ENCODE measurements at regions not wholly inside any gene's neighbourhood (a gene's known extent, or its start where the extent isn't known, plus 50 kb on each side); places are given as distances from the start of the nearest gene placed in this dataset.

DNA sequence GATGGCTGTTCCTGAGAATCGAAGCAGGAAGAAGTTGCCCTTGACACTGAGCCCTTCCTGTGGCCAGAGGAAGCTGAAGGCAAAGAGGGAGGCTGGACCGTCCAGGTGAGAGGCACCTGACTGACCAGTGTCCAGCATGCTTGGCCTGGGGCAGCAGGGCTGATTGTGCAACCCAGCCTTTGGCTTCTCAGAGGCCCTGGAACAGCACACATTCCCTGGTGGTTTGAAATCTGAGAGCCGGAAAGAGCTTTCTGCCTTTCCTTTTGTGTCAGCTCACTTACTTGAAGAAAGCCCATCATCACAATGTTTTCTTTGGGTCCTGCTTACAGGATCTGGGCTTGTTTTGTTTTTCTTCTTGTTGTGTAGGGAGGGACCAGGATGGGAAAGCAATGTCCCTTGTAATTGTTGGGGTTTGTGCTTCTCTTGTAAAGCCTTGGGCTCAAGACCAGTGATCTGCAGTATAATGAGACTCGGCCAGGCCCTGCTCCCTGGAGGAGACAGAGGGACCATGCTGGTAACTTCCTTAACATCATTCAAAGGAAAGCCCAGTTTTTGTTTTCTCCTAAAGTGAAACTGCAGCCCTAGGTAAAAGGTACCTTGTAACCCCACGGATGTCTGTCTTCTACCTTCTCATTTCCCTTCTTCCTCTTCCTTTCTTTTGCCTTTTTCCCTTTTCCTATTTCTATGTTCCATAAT is 213.7 kb downstream of the NXNL2 start:
- H3K9me3 ChIP-seq, result no peaks in the 10 kb centered on the region
- H3K4me1 ChIP-seq (ENCODE audit: insufficient read depth), result peaks cover 7% of the 10 kb centered on the region
- intact Hi-C loops (cut with DNase I), result no loop called here
- peak in 1 of 5 donors; percentile 40 for DNase-seq
- no peak overlapping the region for H3K27ac ChIP-seq
- TF ChIP-seq, protein P1, sequence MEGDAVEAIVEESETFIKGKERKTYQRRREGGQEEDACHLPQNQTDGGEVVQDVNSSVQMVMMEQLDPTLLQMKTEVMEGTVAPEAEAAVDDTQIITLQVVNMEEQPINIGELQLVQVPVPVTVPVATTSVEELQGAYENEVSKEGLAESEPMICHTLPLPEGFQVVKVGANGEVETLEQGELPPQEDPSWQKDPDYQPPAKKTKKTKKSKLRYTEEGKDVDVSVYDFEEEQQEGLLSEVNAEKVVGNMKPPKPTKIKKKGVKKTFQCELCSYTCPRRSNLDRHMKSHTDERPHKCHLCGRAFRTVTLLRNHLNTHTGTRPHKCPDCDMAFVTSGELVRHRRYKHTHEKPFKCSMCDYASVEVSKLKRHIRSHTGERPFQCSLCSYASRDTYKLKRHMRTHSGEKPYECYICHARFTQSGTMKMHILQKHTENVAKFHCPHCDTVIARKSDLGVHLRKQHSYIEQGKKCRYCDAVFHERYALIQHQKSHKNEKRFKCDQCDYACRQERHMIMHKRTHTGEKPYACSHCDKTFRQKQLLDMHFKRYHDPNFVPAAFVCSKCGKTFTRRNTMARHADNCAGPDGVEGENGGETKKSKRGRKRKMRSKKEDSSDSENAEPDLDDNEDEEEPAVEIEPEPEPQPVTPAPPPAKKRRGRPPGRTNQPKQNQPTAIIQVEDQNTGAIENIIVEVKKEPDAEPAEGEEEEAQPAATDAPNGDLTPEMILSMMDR (IDR thresholded peaks at IDR 0.05), result no peak
- TF ChIP-seq EP300 (IDR thresholded peaks at IDR 0.05), result no peak
- TF ChIP-seq POLR2A (IDR thresholded peaks at IDR 0.05), result no peak
- no peaks in the 10 kb centered on the region for H3K27me3 ChIP-seq
- no peak overlapping the region for H3K4me3 ChIP-seq
- H3K36me3 ChIP-seq, result no peaks in the 10 kb centered on the region
- 67 to 73% (median 72%) methylated on average over 5 of the region's 5 CpGs for WGBS, 3 donors

DNA sequence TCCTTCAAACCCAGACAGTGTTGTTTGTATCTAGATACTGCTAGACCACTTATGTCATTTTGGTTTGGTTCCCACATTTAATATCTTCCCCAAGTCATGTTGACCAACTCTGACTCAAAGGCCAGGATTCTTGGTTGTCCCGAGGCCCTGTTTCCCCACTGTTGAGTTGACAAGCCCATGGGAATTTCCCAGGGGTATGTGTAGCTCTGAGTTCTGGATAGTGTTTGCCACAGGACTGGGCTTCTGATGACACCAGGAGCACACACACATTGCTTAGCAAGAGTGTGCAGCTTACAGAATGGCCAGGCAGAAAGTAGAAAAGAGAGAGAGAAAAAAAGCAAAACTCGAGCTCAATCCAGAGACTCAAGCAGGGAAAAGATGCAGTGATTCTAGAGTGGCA is 214.4 kb downstream of the NXNL2 start:
- Histone ChIP-seq H3K4me3 (no peak overlapping the region), H3K27me3 (no peaks in the 10 kb centered on the region), H3K36me3 (no peaks in the 10 kb centered on the region), H3K4me1 (ENCODE audit: insufficient read depth) (peaks cover 8% of the 10 kb centered on the region), H3K27ac (no peak overlapping the region), H3K9me3 (no peaks in the 10 kb centered on the region)
- WGBS, 3 donors, result 81 to 92% (median 87%) methylated on average over 2 of the region's 2 CpGs
- no peak for DNase-seq
- TF ChIP-seq, protein P1 (IDR thresholded peaks at IDR 0.05), result no peak
- TF ChIP-seq EP300 (IDR thresholded peaks at IDR 0.05) (no peak), POLR2A (IDR thresholded peaks at IDR 0.05) (no peak)
- intact Hi-C loops (cut with DNase I), result no loop called here

DNA sequence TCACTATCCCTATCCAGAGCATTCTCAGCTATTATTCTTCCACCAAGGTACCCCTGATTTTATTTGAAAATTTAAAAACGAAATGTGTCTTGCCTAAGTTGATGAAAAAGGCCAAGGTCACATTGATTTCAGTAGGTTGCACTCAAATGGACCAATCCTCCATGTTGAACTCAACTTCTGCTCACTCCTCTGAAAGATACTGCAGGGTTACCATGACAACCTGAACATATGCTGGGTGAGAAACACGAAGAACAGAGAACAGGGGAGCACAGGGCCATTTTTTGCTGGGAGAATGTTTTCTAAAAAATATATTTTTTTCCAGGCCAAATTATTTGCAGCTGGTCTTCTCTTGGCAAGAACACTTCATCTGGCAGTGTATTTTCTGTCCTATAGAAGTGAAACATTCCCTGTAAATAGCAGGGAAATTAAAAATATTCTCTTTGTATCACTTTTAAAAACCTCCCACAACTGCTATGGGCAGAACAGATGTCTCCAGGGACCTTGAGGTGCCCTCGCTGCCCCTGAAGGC is 215.9 kb downstream of the NXNL2 start:
- no peak overlapping the region for H3K4me3 ChIP-seq
- H3K27me3 ChIP-seq, result no peaks in the 10 kb centered on the region
- WGBS, 3 donors, result 36 to 54% (median 38%) methylated on average over 3 of the region's 3 CpGs
- H3K9me3 ChIP-seq, result no peaks in the 10 kb centered on the region
- intact Hi-C loops (cut with DNase I), result no loop called here
- peaks cover 7% of the 10 kb centered on the region for H3K4me1 ChIP-seq (ENCODE audit: insufficient read depth)
- H3K36me3 ChIP-seq, result no peaks in the 10 kb centered on the region
- no peak for TF ChIP-seq EP300 (IDR thresholded peaks at IDR 0.05)
- TF ChIP-seq, protein P1 (IDR thresholded peaks at IDR 0.05), result no peak
- no peak for TF ChIP-seq POLR2A (IDR thresholded peaks at IDR 0.05)
- no peak for DNase-seq
- H3K27ac ChIP-seq, result no peak overlapping the region

DNA sequence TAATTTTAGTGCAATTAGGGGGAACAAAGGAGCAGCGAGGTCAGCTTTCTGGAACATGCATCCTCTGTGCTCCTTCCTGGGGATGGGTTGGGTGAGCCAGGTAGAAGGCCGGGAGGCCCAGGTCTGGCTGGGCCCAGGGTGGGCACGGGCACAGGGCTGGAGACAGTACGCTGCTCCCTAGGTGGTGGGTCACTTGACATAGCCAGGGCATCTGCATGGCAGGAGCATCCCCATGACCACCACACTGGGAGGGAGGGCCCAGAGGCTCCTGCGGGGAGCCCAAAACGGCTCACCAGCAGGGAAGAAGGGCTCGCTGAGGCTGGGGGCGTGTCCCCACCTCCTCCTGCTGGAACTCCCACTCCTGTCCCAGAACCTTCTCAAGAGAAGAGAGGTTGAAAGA is 216.8 kb downstream of the NXNL2 start:
- intact Hi-C loops (cut with DNase I), result no loop called here
- Histone ChIP-seq H3K27ac (no peak overlapping the region), H3K27me3 (no peaks in the 10 kb centered on the region), H3K4me1 (ENCODE audit: insufficient read depth) (peaks cover 7% of the 10 kb centered on the region), H3K4me3 (no peak overlapping the region), H3K36me3 (no peaks in the 10 kb centered on the region), H3K9me3 (no peaks in the 10 kb centered on the region)
- DNase-seq, result no peak
- WGBS, 3 donors, result 82 to 85% (median 85%) methylated on average over 8 of the region's 8 CpGs
- TF ChIP-seq, protein P1 (IDR thresholded peaks at IDR 0.05), result no peak
- TF ChIP-seq EP300 (IDR thresholded peaks at IDR 0.05) (no peak), POLR2A (IDR thresholded peaks at IDR 0.05) (no peak)

Data from ovary (tissue), 7 donors.